ENCODE measurements at regions not wholly inside any gene's neighbourhood (a gene's known extent, or its start where the extent isn't known, plus 50 kb on each side); places are given as distances from the start of the nearest gene placed in this dataset.

DNA sequence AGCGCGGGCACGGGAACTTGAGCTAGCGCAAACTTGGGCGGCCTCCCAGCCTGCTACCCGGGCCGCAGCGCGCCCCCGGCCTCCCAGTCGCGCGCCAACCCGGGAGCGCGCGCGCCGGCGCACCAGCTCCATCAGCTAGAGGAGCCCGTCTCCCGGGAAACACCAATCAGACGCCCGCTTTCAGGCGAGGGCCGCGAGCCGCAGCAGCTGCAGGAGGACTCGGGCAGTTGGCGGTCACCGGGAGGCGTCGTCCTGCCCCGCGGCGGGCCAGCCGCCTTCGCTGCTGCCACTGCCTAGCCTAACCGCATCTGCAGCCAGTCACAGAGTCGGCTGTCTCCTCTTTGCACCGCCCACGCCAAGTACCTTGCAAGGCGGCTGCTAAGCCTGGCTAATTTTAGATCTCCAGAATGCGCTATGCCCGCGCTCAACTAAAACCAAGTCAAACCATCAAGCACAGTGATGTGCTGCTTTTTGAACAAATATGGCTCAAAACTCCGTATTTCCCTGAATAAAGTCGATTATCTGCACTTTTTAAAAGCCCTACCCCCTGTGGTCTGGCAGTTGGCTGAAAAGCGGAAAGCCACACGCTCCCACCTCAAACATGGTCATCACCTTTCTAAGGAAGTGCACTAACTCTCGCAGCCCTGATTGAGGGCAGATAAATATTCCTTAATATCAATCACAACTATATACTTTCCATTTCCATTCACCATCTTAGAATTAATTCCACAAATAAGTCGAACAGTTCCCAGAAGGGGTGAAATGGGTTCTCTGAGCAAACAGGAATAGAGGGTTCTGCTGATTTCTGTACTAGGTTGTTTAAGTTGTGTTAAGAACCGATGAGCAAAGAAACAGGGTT is 221.8 kb downstream of the MEF2C start:
- H3K36me3 ChIP-seq = no peaks in the 10 kb centered on the region
- peak; percentile 97 for DNase-seq
- H3K27me3 ChIP-seq = peaks cover 50% of the 10 kb centered on the region
- H3K9me3 ChIP-seq = no peaks in the 10 kb centered on the region
- H3K4me1 ChIP-seq = no peaks in the 10 kb centered on the region
- peak overlapping the region; percentile 63 for H3K4me3 ChIP-seq (ENCODE audit: low read depth, low read length)
- TF ChIP-seq CTCF (IDR thresholded peaks at IDR 0.05; ENCODE audit: low read depth, low read length) = no peak

DNA sequence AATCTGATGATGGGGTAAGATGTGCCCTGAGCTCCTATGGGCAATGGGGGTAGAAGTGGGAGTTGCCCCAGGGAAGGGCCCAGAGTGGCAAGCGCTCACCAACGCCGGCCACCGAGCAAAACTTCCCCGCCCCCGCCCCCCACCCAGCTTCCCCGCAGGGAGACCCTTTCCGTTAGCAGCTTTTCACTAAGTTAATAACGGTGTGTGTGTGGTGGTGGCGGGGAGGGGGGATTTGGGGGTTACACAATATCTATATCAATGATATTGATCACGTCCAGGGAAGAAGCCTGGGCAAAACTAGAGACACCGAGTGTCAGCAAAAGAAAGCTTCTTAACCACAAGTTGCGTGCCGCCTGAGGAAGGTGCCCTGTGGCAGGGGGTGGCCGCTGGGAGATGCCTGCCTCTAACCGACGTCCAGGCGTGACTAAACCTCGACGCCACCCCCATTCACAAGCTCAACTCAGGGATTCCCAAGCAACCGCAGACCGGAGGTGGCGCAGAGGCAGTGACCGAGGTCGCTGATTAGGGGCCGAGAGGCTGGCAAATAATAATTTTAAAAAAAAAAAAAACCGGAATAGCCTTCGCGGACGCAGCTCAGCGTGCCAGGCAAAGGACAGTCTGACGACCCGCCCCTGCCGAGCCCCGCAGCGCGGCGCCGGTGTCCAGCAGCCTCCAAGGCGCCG is 222.6 kb downstream of the MEF2C start:
- no peak for TF ChIP-seq CTCF (IDR thresholded peaks at IDR 0.05; ENCODE audit: low read depth, low read length)
- no peak for DNase-seq

DNA sequence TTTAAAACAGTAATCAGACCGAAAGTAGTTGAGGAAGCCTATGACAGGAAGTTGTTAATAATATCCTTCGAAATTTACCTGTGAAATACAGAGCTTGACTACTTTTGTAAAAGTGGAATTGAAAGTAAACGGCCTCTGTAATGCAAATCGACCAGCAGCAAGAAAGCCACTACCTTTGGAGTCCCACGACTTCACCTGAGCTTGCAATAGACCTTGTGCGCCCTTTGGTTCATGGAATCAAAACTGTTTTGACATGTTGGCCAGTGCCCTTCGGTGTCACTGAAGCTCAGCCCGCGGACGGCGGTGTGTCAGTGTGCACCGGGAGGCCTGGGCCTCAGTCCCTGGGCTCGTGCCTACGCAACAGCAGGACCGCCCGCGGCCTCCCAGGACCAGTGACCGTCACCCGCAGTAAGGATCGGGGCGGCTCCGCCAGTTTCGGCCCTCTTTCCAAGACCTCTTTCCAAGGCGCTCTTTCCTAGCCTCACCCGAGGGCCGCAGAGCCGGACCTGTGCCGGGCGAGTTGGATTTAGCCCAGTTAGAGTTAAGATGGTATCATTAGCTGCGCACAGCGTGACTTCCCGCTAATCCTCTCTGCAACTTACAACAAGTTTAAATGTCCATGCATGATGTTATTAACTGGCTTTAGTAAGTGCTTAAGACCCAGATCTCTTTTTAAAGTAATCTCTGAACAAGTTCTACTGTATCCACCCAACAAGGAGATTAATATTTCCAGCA is 223.3 kb downstream of the MEF2C start:
- no peak for TF ChIP-seq CTCF (IDR thresholded peaks at IDR 0.05; ENCODE audit: low read depth, low read length)
- no peak overlapping the region for H3K4me3 ChIP-seq (ENCODE audit: low read depth, low read length)
- H3K4me1 ChIP-seq = no peaks in the 10 kb centered on the region
- H3K9me3 ChIP-seq = no peaks in the 10 kb centered on the region
- H3K27me3 ChIP-seq = peaks cover 46% of the 10 kb centered on the region
- no peak for DNase-seq
- no peaks in the 10 kb centered on the region for H3K36me3 ChIP-seq

More for the DNA sequence above, 222.6 kb downstream of the MEF2C start:
- H3K36me3 ChIP-seq = no peaks in the 10 kb centered on the region
- peaks cover 46% of the 10 kb centered on the region for H3K27me3 ChIP-seq
- H3K4me3 ChIP-seq (ENCODE audit: low read depth, low read length) = peak overlapping the region; percentile 63
- H3K4me1 ChIP-seq = no peaks in the 10 kb centered on the region
- no peaks in the 10 kb centered on the region for H3K9me3 ChIP-seq

GRCh38 chr5:88658886-88659285 is 224.1 kb downstream of the MEF2C start:
- Histone ChIP-seq H3K27me3 (peaks cover 41% of the 10 kb centered on the region), H3K9me3 (no peaks in the 10 kb centered on the region), H3K4me1 (no peaks in the 10 kb centered on the region), H3K4me3 (ENCODE audit: low read depth, low read length) (no peak overlapping the region), H3K36me3 (no peaks in the 10 kb centered on the region)
- DNase-seq = no peak
- no peak for TF ChIP-seq CTCF (IDR thresholded peaks at IDR 0.05; ENCODE audit: low read depth, low read length)

- Histone ChIP-seq H3K4me3 (ENCODE audit: low read depth, low read length) (no peak overlapping the region), H3K36me3 (no peaks in the 10 kb centered on the region), H3K4me1 (no peaks in the 10 kb centered on the region), H3K9me3 (no peaks in the 10 kb centered on the region), H3K27me3 (peaks cover 34% of the 10 kb centered on the region)
- no peak for DNase-seq
- TF ChIP-seq CTCF (IDR thresholded peaks at IDR 0.05; ENCODE audit: low read depth, low read length) = no peak
These were observed 224.8 kb downstream of the MEF2C start for GRCh38 chr5:88657906-88658775.
